K562 (cell line): ENCODE measurements at regions not wholly inside any gene's neighbourhood (a gene's known extent, or its start where the extent isn't known, plus 50 kb on each side); places are given as distances from the start of the nearest gene placed in this dataset.

Source experiments
- ATAC-seq: fragments of 200-7000 bp; cut with Tn5 transposase; 3 replicates; pipeline ENCODE4 v1.9.1; 2020; ENCODE audit warnings: moderate library complexity
- BruUV-seq: library from RNA; stranded (reverse); fragments of 400-500 nt; replicated peaks from 2 replicates; lab custom pipeline; 2021; lab: Mats Ljungman, UMichigan
- CTCF ChIA-PET: fragments of 300-600 bp; formaldehyde crosslinking; extraction: SDS; loops from one replicate; lab custom pipeline; 2021; ENCODE audit warnings: low intra/inter-chr PET ratio; lab: Yijun Ruan, JAX
- POLR2A ChIA-PET: fragments of 300-600, 350-650 bp; sonication (Branson Sonifier 250); formaldehyde crosslinking; extraction: SDS; loops from one replicate; lab custom pipeline; 2021; ENCODE audit warnings: antibody characterized with exemption, inconsistent platforms; lab: Yijun Ruan, JAX
- DNase-seq, 4 experiments: peaks; one replicate each; pipeline versions ENCODE4 v3.0.0 to v3.0.0-alpha.2; 2011 to 2018; ENCODE audit warnings: low spot score in 3 of 4, mixed read lengths in 3 of 4; ENCODE audit errors: extremely low read depth in 1 of 4
- FAIRE-seq: peaks from 2 replicates; lab custom pipeline; 2011; peaks lifted over from hg19 to GRCh38; lab: Jason Lieb, UNC
- H2AFZ ChIP-seq: 2 replicates; pipeline ENCODE4 v1.6.0; 2011; ENCODE audit warnings: low read depth, low read length, control low read depth, inconsistent platforms
- H3K27ac ChIP-seq: fragments of 200-600 bp; 3 replicates; pipeline ENCODE4 v1.8.0; 2011; ENCODE audit warnings: low read depth, mild to moderate bottlenecking, control low read depth, inconsistent platforms, low read length, moderate library complexity, mixed read lengths; ENCODE audit errors: extremely low read depth
- H3K27me3 ChIP-seq, 2 experiments: fragments of 300-600 bp in 1 of 2; 2 replicates in 1 of 2; 3 replicates in 1 of 2; pipeline versions ENCODE4 v1.6.0 to v1.8.0; 2011; ENCODE audit warnings: inconsistent platforms in 2 of 2, low read length in 2 of 2, mild to moderate bottlenecking in 1 of 2, mixed read lengths in 1 of 2, moderate library complexity in 1 of 2; ENCODE audit not compliant: control insufficient read depth in 2 of 2, insufficient read depth in 2 of 2
- H3K36me3 ChIP-seq: fragments of 300-600 bp; 3 replicates; pipeline ENCODE4 v1.8.0; 2011; ENCODE audit warnings: mild to moderate bottlenecking, low read length, inconsistent platforms; ENCODE audit not compliant: control insufficient read depth, insufficient read depth
- H3K4me1 ChIP-seq, 2 experiments: fragments of 200-600 bp in 1 of 2; replicated peaks in 1 of 2; 2 replicates in 1 of 2; 3 replicates in 1 of 2; pipeline versions ENCODE4 v1.5.1 to v1.8.0; 2011; ENCODE audit warnings: inconsistent platforms in 2 of 2, low read length in 2 of 2, mild to moderate bottlenecking in 1 of 2, mixed read lengths in 1 of 2, moderate library complexity in 1 of 2; ENCODE audit not compliant: control insufficient read depth in 2 of 2, insufficient read depth in 2 of 2
- H3K4me2 ChIP-seq: 2 replicates; pipeline ENCODE4 v1.6.1; 2011; ENCODE audit warnings: low read length, control low read depth, inconsistent platforms, mixed read lengths; ENCODE audit not compliant: insufficient read depth
- H3K4me3 ChIP-seq: fragments of 200-600 bp; sonication (generic), shearing (Covaris generic); 2 replicates; pipeline ENCODE4 v1.5.1; 2016; ENCODE audit warnings: control low read depth, inconsistent platforms
- H3K79me2 ChIP-seq: fragments of 200-600 bp; 3 replicates; pipeline ENCODE4 v1.8.0; 2011; ENCODE audit warnings: low read length, inconsistent platforms; ENCODE audit not compliant: control insufficient read depth, insufficient read depth
- H3K9ac ChIP-seq, 2 experiments: 2 replicates each; pipeline versions ENCODE4 v1.6.0 to v1.6.1; 2011; ENCODE audit warnings: low read depth in 2 of 2, low read length in 2 of 2, control low read depth in 1 of 2, inconsistent platforms in 1 of 2, mild to moderate bottlenecking in 1 of 2, mixed read lengths in 1 of 2; ENCODE audit not compliant: insufficient read depth in 1 of 2
- H3K9me1 ChIP-seq: one replicate; pipeline ENCODE4 v1.6.0; 2011; ENCODE audit warnings: inconsistent platforms, mild to moderate bottlenecking, low read length, moderate library complexity; ENCODE audit not compliant: control insufficient read depth, insufficient read depth
- H3K9me3 ChIP-seq: replicated peaks from 2 replicates; pipeline ENCODE4 v1.5.1; 2011; ENCODE audit warnings: low read depth, low read length, inconsistent platforms; ENCODE audit not compliant: control insufficient read depth, insufficient read depth
- H4K20me1 ChIP-seq: replicated peaks from 2 replicates; pipeline ENCODE4 v1.6.1; 2011; ENCODE audit warnings: low read length, inconsistent platforms, mixed read lengths; ENCODE audit not compliant: control insufficient read depth, insufficient read depth
- DEAF1 ChIP-seq: fragments of 450-650 bp; formaldehyde crosslinking; IDR thresholded peaks from 2 replicates; pipeline ENCODE4 v1.4.0; 2020; ENCODE audit warnings: mild to moderate bottlenecking, moderate library complexity
- ZNF316 ChIP-seq: fragments of 450-650 bp; IDR thresholded peaks from 2 replicates; pipeline ENCODE4 v1.6.1; 2016
- in situ Hi-C: fragments of 300-500 bp; cut with MboI; formaldehyde crosslinking; loops from 4 replicates; pipeline ENCODE4 v1.15.0; 2018; ENCODE audit warnings: inconsistent platforms, mixed read lengths
- intact Hi-C: fragments of 100-400 bp; cut with micrococcal nuclease; formaldehyde crosslinking; loops from 2 replicates; pipeline ENCODE4 v1.14.2; 2022

DNA sequence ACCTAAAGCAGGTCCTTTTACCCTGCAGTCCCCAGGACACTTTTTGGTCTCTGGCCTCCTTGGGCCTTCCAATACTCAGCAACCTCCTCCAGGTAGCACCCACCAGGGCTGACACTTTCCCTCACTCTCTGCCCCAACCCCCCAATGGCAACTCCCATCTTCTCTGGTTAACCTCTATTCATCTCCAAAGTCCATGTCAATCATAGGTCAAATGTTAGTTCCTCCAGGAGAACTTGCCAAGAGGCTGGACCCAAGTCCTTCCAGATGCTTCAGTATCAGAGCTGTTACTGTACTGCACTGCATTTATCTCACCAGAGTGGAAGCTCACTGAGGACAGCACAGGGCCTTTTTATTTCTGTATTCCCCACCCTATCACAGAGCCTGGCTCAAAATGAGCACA, 295.0 kb upstream of the KLF14 start:
- no peak overlapping the region for H3K27ac ChIP-seq

More for the DNA sequence above, 295.0 kb upstream of the KLF14 start:
- no peak overlapping the region for H3K4me3 ChIP-seq
- H3K4me2 ChIP-seq = no peak overlapping the region
- POLR2A ChIA-PET = no interaction called here
- no peak overlapping the region for H3K9ac ChIP-seq
- H3K4me1 ChIP-seq = no peaks in the 10 kb centered on the region
- no peaks in the 10 kb centered on the region; a peak in 1 of 5 replicates for H3K27me3 ChIP-seq
- peaks cover 5% of the 10 kb centered on the region; the same call in 1 of the 2 replicates for H4K20me1 ChIP-seq
- H3K9me1 ChIP-seq = no peaks in the 10 kb centered on the region
- BruUV-seq = no TSS peak
- H3K79me2 ChIP-seq = no peaks in the 10 kb centered on the region
- H3K9me3 ChIP-seq = 0 out of 2 replicates have a peak, but pooled peaks cover 3% of the 10 kb centered on the region
- CTCF ChIA-PET = no interaction called here
- no peak for FAIRE-seq
- intact Hi-C loops = no loop called here
- in situ Hi-C loops = no loop called here
- TF ChIP-seq ZNF316 (peak; percentile 58), DEAF1 (no peak)
- H2AFZ ChIP-seq = no peak overlapping the region
- no peak for ATAC-seq
- no peak for DNase-seq
- H3K36me3 ChIP-seq = no peaks in the 10 kb centered on the region
